Activated naive CD8-positive, alpha-beta T cell treated with anti-CD3 and anti-CD28 coated beads for 36 hours (primary cell): ENCODE measurements at regions not wholly inside any gene's neighbourhood (a gene's known extent, or its start where the extent isn't known, plus 50 kb on each side); places are given as distances from the start of the nearest gene placed in this dataset.

Source experiments
- DNase-seq: peaks from one replicate; pipeline ENCODE4 v3.0.0; 2021
- H3K27ac Mint-ChIP-seq: one replicate; pipeline ENCODE4 v1.8.0; 2022; ENCODE audit warnings: mild to moderate bottlenecking, moderate library complexity, mixed read lengths
- H3K27me3 Mint-ChIP-seq: one replicate; pipeline ENCODE4 v1.8.0; 2022; ENCODE audit warnings: mild to moderate bottlenecking, mixed read lengths
- H3K36me3 Mint-ChIP-seq: one replicate; pipeline ENCODE4 v1.8.0; 2021; ENCODE audit warnings: mild to moderate bottlenecking, mixed read lengths
- H3K4me1 Mint-ChIP-seq: one replicate; pipeline ENCODE4 v1.8.0; 2021; ENCODE audit warnings: mixed read lengths
- H3K4me3 Mint-ChIP-seq: one replicate; pipeline ENCODE4 v1.8.0; 2022; ENCODE audit warnings: mild to moderate bottlenecking, moderate library complexity, mixed read lengths
- H3K9me3 Mint-ChIP-seq: one replicate; pipeline ENCODE4 v1.8.0; 2022; ENCODE audit warnings: mixed read lengths

GRCh38 chr14:99040711-99041110 is 231.3 kb downstream of the BCL11B start:
- Mint-ChIP-seq H3K4me3 (no peak overlapping the region), H3K4me1 (no peaks in the 10 kb centered on the region), H3K36me3 (no peaks in the 10 kb centered on the region), H3K9me3 (no peaks in the 10 kb centered on the region), H3K27me3 (no peaks in the 10 kb centered on the region), H3K27ac (no peak overlapping the region)
- DNase-seq, result no peak

GRCh38 chr14:99041141-99041819 is 230.7 kb downstream of the BCL11B start:
- H3K27me3 Mint-ChIP-seq, result no peaks in the 10 kb centered on the region

DNA sequence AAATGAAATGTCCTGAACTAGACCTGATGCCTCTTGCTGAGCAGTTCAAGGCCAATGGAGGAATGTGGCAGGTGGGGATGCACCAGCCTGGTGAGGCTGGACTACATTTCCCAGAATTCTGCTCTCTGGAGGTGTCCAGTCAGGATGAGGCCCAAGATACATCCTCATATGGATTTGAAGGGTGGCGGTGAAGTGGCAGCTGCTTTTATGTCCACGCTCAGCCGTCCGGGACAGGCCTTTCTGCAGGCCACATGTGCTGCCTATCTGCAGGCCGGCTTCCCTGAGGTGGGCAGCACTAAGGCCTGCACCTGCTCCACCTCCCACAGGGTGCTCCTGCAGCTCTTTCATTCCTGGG is 230.2 kb downstream of the BCL11B start:
- Mint-ChIP-seq H3K27me3 (no peaks in the 10 kb centered on the region), H3K9me3 (no peaks in the 10 kb centered on the region), H3K36me3 (no peaks in the 10 kb centered on the region), H3K27ac (no peak overlapping the region), H3K4me3 (no peak overlapping the region), H3K4me1 (peaks cover 3% of the 10 kb centered on the region)
- DNase-seq, result no peak

More at GRCh38 chr14:99041141-99041819, 230.7 kb downstream of the BCL11B start:
- Mint-ChIP-seq H3K27ac (no peak overlapping the region), H3K9me3 (no peaks in the 10 kb centered on the region), H3K4me3 (no peak overlapping the region), H3K36me3 (no peaks in the 10 kb centered on the region), H3K4me1 (no peaks in the 10 kb centered on the region)
- no peak for DNase-seq

GRCh38 chr14:99042381-99043266 is 229.4 kb downstream of the BCL11B start:
- H3K27me3 Mint-ChIP-seq, result no peaks in the 10 kb centered on the region
- no peak for DNase-seq

DNA sequence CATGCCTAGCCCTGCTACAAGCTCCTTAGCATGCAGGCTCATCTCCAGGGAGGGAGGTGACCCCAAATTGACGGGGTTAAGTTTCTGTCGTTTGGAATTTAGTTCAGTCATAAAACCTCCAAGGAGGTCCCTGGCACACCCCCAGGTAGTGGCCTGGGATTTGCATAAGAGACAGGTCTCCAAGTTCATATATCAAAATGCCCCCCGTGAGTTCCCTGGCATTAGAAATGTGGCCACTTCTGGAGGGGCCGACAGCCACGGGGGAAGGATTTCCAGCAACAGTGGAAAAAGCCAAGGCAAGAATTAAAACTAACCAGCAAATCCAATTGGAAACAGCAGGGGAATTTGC is 228.8 kb downstream of the BCL11B start:
- no peak overlapping the region for H3K4me3 Mint-ChIP-seq
- no peaks in the 10 kb centered on the region for H3K27me3 Mint-ChIP-seq
- H3K36me3 Mint-ChIP-seq, result no peaks in the 10 kb centered on the region

More at GRCh38 chr14:99042381-99043266, 229.4 kb downstream of the BCL11B start:
- Mint-ChIP-seq H3K27ac (no peak overlapping the region), H3K4me3 (no peak overlapping the region), H3K9me3 (no peaks in the 10 kb centered on the region), H3K4me1 (peaks cover 8% of the 10 kb centered on the region), H3K36me3 (no peaks in the 10 kb centered on the region)

DNA sequence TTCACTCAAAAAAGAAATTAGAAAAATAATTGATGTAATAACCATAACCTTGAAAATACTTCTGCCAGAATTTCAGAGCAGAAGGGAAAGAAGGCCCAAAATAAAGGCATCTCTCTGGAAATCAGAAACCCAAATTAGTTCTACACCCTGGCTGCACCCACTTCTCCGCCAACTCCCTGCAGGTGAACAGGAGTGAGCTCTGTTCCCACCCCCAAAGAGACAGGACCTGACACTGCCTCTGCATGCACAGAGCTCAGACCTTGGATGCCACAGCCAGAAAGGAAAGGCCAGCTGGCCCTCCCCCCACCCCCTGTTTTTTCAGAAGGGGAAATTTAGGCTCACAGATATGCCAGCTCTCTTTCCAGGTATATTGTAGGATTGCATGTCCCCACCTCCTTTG is 228.2 kb downstream of the BCL11B start:
- no peak overlapping the region for H3K4me3 Mint-ChIP-seq
- H3K27ac Mint-ChIP-seq, result no peak overlapping the region
- no peaks in the 10 kb centered on the region for H3K36me3 Mint-ChIP-seq
- H3K9me3 Mint-ChIP-seq, result no peaks in the 10 kb centered on the region
- peaks cover 20% of the 10 kb centered on the region for H3K4me1 Mint-ChIP-seq
- no peak for DNase-seq
- H3K27me3 Mint-ChIP-seq, result no peaks in the 10 kb centered on the region

More for the DNA sequence above, 228.8 kb downstream of the BCL11B start:
- Mint-ChIP-seq H3K27ac (no peak overlapping the region), H3K4me1 (peaks cover 15% of the 10 kb centered on the region), H3K9me3 (no peaks in the 10 kb centered on the region)
- no peak for DNase-seq

DNA sequence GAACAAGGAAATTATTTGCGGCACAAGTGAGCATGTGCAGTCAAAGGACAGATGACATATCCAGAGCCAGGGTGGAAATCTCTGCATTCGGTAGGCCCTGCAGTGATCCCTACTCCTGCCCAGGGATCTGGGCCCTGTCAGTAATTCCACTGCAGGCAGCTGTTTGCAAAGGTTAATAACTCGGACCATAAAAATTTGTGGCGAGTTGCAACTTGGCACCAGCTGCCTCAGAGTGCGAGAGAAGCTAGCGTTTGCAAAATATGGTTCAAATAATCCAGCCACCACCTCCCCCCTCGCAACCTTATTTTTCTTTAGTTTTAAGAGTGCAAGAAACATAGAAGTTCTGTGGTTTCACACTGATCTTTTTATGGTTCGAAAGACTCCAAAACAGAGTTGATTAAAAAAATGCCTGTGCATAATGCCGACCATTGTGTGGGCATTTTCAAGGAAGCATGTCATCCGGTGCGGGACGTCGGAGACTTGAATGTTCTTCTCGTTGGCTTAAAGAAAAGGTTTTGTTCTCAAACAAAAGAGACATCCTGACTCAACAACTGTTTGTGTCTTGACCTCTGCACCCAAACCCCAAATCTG is 224.5 kb downstream of the BCL11B start:
- H3K27ac Mint-ChIP-seq, result peak overlapping the region; percentile 54
- no peaks in the 10 kb centered on the region for H3K27me3 Mint-ChIP-seq
- DNase-seq, result no peak
- H3K9me3 Mint-ChIP-seq, result peaks cover 12% of the 10 kb centered on the region
- H3K4me3 Mint-ChIP-seq, result no peak overlapping the region
- H3K36me3 Mint-ChIP-seq, result peaks cover 7% of the 10 kb centered on the region
- H3K4me1 Mint-ChIP-seq, result peaks cover 39% of the 10 kb centered on the region

- Mint-ChIP-seq H3K36me3 (peaks cover 7% of the 10 kb centered on the region), H3K27me3 (no peaks in the 10 kb centered on the region), H3K4me3 (no peak overlapping the region), H3K27ac (peak overlapping the region; percentile 12), H3K4me1 (peaks cover 39% of the 10 kb centered on the region), H3K9me3 (peaks cover 17% of the 10 kb centered on the region)
- no peak for DNase-seq
These were observed 221.7 kb downstream of the BCL11B start for GRCh38 chr14:99050309-99050708.

- Mint-ChIP-seq H3K9me3 (peaks cover 27% of the 10 kb centered on the region), H3K27me3 (no peaks in the 10 kb centered on the region), H3K4me3 (no peak overlapping the region), H3K4me1 (peaks cover 50% of the 10 kb centered on the region), H3K27ac (no peak overlapping the region), H3K36me3 (peaks cover 17% of the 10 kb centered on the region)
- no peak for DNase-seq
These were observed 219.5 kb downstream of the BCL11B start for GRCh38 chr14:99052467-99052866.

DNA sequence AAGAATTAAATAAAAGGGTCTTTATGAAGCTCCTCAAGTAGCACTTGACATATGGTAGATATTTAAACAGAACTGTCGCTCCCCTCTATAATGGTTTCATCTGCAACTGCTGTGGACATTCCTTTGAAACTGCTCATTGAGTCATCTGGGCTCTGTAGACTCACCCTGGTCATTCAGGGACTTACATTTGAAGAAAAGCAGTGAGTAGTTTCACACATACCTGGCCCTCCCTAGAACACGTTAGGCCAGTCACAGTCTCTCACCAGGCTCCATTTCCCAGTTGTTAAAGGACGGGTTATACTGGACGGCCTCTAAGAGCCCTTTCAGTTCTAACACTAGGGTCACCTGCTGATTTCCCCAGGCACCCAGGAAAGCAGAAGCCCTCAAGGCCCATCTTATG is 217.0 kb downstream of the BCL11B start:
- Mint-ChIP-seq H3K36me3 (peaks cover 17% of the 10 kb centered on the region), H3K9me3 (peaks cover 27% of the 10 kb centered on the region), H3K27me3 (no peaks in the 10 kb centered on the region), H3K4me1 (peaks cover 27% of the 10 kb centered on the region), H3K4me3 (no peak overlapping the region), H3K27ac (no peak overlapping the region)
- no peak for DNase-seq

- peaks cover 15% of the 10 kb centered on the region for H3K36me3 Mint-ChIP-seq
- peaks cover 20% of the 10 kb centered on the region for H3K4me1 Mint-ChIP-seq
- no peaks in the 10 kb centered on the region for H3K27me3 Mint-ChIP-seq
- peak overlapping the region; percentile 22 for H3K27ac Mint-ChIP-seq
- H3K9me3 Mint-ChIP-seq, result peaks cover 27% of the 10 kb centered on the region
- DNase-seq, result peak; percentile 59
- no peak overlapping the region for H3K4me3 Mint-ChIP-seq
These were observed 216.2 kb downstream of the BCL11B start for GRCh38 chr14:99055816-99056215.

DNA sequence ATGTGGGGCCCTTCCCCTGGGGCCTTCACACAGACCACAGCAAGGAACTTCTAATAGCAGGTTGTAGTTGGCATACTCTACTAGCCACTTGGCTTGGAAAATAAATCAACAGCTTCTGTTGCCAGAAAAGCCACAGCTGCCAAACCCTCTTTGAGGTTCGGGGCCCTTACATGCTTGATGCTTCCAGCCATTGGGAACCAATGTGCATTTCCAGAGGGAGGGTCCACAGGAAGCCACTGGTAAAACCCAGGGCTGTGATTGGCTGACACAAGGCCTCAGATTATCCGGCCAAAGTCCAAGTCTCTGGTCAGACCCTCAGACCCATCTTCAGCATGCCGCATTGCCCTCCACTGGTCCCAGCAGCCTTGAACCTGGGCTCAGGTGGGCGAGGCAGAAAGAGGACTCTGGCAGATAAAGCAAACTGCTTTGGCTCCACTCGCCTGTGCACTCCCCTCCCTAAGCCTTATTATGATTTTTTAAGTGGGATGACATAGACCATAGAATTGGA is 214.4 kb downstream of the BCL11B start:
- Mint-ChIP-seq H3K27me3 (no peaks in the 10 kb centered on the region), H3K4me3 (no peak overlapping the region), H3K36me3 (peaks cover 10% of the 10 kb centered on the region), H3K9me3 (peaks cover 14% of the 10 kb centered on the region), H3K4me1 (peaks cover 19% of the 10 kb centered on the region), H3K27ac (no peak overlapping the region)
- DNase-seq, result no peak

DNA sequence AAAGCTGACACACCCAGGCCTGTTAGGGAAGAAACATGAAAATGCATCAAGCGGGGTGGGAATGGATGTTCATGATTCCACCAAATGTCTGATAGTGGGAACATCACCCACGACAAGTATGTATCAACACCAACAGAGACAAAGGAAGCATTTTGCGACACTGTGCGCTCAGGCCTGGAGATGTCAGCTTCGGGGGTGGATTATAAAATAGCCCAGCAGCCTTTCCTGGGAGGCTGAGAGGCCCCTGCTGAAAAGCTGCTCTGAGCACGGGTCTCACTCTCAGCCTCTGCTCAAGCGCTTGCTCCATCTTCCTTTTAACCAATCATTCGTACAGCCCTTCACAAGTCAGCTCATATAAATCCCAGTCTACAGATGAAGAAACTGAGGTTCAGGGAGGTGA is 213.5 kb downstream of the BCL11B start:
- Mint-ChIP-seq H3K4me3 (no peak overlapping the region), H3K9me3 (peaks cover 10% of the 10 kb centered on the region)

GRCh38 chr14:99062216-99062615 is 209.8 kb downstream of the BCL11B start:
- Mint-ChIP-seq H3K4me3 (no peak overlapping the region), H3K27me3 (no peaks in the 10 kb centered on the region), H3K27ac (no peak overlapping the region), H3K9me3 (no peaks in the 10 kb centered on the region), H3K36me3 (peaks cover under 1% of the 10 kb centered on the region), H3K4me1 (peaks cover 9% of the 10 kb centered on the region)
- no peak for DNase-seq

More for the DNA sequence above, 213.5 kb downstream of the BCL11B start:
- DNase-seq, result no peak
- peaks cover 10% of the 10 kb centered on the region for H3K36me3 Mint-ChIP-seq
- H3K27ac Mint-ChIP-seq, result no peak overlapping the region
- H3K27me3 Mint-ChIP-seq, result no peaks in the 10 kb centered on the region
- H3K4me1 Mint-ChIP-seq, result peaks cover 21% of the 10 kb centered on the region

DNA sequence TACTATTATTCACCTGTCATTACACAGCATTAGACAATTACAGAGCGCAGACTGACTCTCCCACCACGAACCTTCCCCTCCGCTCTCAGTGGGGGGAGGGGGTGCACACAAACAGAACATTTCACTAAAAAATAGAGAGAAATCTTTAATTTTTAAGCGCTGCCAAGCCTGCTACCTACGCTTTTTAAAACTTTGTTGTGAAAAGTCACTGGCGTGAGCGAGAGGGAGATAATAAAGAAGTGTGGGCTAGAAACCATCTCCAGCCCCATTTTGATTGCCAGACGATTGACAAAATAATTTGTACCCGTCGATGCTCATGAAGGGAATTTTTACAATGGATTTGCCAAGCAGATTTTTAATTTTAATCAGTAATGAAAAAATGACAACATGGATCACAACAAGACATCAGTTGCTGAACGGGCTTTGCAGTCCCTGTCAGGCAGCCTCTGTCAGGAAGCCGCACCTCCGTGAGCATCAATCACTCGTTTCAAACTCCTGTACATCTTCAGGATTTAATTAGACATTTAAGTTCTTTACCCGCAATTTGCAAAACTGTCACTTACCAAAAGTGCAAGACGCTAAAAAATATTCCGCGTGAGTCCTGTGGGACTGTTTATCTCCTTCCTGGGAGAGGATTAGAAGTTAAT is 209.1 kb downstream of the BCL11B start:
- no peak for DNase-seq
- no peaks in the 10 kb centered on the region for H3K36me3 Mint-ChIP-seq

More for the DNA sequence above, 209.1 kb downstream of the BCL11B start:
- Mint-ChIP-seq H3K9me3 (no peaks in the 10 kb centered on the region), H3K4me3 (no peak overlapping the region), H3K27me3 (no peaks in the 10 kb centered on the region), H3K27ac (no peak overlapping the region), H3K4me1 (peaks cover 9% of the 10 kb centered on the region)
